Stimulated activated CD4-positive, alpha-beta T cell treated with anti-CD3 and anti-CD28 coated beads, Interleukin-15, amount 100 ng/mL, for 48 hours (primary cell): ENCODE measurements at regions not wholly inside any gene's neighbourhood (a gene's known extent, or its start where the extent isn't known, plus 50 kb on each side); places are given as distances from the start of the nearest gene placed in this dataset.

ENCODE experiments used
- DNase-seq, 2 donors: peaks; one replicate each; pipeline ENCODE4 v3.0.0-alpha.2; 2020; ENCODE audit warnings: low read depth in 2 of 2

DNA sequence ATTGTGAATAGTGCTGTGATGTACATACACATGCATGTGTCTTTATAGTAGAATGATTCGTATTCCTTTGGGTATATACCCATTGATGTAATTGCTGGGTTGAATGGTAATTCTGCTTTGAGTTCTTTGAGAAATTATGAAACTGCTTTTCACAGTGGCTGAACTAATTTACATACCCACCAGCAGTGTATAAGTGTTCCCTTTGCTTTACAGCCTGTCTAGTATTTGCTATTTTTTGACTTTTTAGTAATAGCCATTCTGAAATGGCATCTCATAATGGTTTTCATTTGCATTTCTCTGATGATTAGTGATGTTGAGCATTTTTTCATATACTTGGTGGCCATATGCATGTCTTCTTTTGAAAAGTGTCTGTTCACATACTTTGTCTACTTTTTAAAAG is 54.5 kb upstream of the FAM78B start:
- DNase-seq: no peak

GRCh38 chr1:166233750-166234366 is 67.1 kb upstream of the FAM78B start:
- DNase-seq: no peak

DNA sequence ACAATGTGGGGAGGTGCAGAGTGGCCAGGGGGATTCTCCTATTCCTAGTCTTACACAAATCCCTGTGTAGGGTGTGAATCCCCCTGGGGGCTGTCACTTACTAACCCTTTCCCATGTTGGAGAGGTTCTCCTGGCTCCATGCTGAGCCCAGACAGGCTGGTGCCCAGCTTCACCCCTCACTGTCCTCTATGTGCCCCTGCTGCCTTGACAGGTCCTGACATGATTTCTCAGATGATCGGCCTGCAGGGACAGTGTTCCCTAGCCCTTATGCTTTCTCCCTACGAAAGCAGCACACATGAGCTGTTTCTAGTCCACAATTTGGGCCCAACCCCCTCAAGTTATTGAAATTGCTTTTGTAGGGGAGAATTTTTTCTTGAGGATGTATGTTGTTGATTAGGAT is 68.9 kb upstream of the FAM78B start:
- no peak for DNase-seq

DNA sequence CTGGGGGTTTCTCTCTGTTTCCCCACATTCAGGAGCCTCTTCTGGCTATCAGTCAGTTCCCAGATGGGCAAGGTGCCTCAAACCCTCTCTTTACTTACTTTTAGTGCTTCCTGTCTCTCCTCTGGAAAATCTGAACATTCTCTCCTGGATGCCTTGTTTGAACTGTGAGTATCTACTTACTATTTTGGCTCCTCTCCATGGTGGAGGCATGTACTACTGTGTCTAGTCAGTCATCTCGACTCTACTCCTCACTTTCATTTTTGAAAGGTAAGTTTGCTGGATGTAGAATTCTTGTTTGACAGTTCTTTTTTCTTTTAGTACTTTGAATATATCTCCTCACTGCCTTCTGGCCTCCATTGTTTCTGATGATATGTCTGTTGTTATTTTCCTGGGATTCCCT is 70.9 kb upstream of the FAM78B start:
- DNase-seq: no peak

DNA sequence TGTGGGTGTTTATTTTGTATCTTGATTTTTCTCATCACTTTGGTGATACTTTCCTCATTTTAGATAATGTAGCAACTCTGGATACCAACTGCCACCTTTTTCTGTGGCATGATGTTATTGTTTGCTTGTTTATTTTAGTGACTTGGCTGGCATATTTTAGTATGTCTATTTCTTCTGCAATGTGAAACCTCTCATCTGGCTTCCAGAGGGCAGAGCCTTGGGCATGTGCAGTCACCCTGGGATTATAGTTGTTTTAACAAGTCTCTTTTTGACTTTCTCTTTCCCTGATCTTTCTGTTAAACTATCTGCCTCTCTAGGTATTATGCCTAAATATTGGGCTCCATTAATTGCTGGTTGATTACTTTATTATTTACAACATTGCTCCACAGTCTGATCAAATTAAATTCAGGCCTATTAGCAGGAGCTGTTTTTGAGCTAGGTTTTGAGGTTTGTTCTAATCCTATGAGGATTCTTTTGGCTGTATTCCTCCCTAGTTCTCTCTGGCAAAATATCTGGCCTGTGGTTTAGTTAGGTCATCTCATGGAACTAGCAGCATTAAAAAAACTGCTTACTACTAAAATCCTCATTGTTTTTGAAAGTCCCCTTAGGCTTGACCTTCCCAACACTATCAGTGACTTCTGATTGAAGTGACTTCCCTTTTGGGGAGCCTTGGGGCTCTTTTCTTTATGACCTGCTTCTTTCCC is 86.4 kb upstream of the FAM78B start:
- DNase-seq: no peak

DNA sequence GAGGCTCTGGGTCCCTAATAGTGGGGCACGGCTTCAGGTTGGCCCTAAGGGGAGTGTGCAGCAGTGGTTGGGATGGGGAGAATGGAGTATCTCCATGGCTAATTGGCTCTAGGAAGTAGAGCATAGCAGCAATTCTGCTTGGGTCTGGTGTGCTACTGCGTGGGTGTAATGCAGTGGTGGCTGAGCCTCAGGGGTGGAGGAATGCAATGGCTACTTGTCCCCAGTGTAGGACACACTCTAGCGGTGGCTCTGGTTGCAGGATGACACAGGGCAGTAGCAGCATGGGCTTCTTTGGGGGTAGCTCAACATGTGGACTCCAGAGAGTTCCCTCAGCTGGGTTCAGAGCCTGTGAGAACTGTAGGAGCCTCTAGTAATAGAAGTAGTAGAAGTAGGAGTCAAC is 91.2 kb upstream of the FAM78B start:
- no peak for DNase-seq

DNA sequence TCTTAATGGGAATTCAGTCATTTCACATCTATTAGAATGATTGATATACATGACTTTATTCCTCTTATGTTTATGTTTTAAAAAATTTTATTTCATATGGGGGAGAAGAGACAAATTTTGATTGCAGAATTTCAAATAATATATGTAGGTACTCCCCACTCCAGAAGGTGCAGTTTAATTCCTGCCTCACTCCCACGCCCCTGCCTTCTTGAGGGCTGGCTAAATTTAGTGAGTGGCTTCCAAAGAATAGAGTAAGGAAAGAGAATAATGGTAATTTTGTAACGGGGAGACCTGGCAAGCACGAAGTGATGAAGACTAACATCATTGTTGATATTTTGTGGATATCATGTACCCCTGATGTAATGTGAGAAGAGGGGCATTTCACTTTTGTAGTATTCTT is 94.7 kb upstream of the FAM78B start:
- no peak for DNase-seq

GRCh38 chr1:166270476-166271150 is 103.8 kb upstream of the FAM78B start:
- no peak for DNase-seq

GRCh38 chr1:166271151-166271538 is 104.3 kb upstream of the FAM78B start:
- no peak for DNase-seq

DNA sequence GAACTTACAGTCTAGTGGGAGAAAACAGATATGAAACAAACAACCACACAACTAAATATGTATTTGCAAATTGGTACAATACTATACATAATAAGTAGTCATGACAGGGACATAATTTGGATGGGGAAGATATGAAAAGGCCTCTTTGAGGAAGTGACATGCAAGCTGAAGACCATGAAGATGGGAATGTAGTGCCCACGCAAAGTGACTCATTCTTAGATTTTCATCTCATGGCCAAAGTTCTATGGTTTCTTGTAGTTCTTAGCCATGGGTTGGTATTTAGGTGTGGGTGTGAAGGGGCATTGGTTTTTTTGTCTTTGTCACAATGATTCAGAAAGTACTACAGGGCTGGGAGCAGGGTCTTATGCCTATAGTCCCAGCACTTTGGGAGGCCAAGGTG is 105.4 kb upstream of the FAM78B start:
- no peak for DNase-seq

DNA sequence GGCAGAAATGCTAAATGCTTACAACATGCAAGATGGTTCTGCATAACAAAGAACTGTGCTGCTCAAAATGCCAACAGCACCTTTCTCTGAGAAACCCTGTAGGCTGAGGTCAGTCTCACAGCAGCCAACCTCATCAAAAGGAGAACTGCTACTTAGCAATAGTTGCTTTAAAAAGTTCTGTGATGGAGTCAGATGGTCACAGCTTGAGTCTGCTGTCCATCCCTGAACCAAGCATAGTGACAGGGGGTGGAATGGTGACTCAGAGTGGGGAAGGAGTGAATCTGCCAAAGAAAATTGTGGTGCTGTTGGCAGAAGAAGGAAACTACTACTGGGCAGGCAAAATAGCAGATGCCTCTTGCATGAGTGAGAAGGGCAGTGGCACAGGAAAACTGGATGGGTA is 106.0 kb upstream of the FAM78B start:
- no peak for DNase-seq

- no peak for DNase-seq
These were observed 106.8 kb upstream of the FAM78B start for GRCh38 chr1:166273618-166274017.

GRCh38 chr1:166282391-166283137 is 115.8 kb upstream of the FAM78B start:
- no peak for DNase-seq

- DNase-seq: no peak
These were observed 116.4 kb upstream of the FAM78B start for GRCh38 chr1:166283190-166283589.

- no peak for DNase-seq
These were observed 116.8 kb upstream of the FAM78B start for GRCh38 chr1:166283600-166283999.

DNA sequence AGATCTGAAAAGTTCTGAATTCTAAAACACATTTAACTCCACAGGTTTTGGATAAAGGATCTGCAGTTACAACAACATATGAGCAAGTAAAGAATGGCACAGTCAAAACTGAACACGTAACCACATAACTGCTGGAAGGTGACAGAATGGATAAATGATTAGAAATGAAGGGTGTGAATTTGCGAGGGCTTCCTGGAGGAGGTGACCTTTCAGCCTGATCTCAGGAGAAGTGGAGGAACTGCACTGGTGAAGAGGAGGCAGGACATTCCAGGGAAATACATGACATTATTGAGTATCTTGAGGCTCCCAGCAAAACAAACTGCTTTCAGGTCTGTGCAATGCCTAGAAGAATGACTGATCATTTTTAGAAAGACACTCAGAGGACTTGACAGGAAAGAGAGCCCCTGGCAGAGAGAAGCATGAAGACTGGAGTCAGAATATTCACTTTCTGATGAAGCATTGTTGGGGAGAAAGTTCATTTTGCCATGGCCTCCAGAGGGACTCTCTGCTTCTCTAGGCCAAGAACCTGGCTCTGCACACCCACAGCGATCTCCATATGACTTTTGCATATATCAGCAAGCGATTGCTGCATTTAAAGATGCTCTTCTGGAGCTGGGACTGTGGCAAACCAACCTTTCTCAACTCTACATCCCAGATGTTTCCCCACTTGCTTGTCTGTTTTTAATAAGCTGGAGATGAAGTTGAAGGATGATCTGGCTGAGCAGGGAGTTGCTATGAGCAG is 122.7 kb upstream of the FAM78B start:
- no peak for DNase-seq

DNA sequence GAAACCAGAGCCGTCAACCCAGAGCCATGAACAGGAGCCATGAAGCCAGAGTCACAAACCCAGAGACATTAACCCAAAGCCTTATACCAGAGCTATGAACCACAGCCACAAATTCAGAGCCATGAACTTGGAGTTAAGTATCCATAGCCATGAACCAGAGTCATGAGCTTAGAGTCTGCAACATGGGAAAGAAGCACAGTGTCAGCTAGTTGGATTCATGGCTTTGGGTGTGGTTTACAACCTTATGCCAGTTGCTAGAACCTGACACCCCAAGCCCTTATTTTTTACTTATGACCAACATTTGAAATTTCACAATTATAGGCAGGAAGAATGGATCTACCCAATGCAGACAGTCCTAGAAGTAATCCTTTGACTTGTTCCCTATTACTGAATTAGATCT is 128.9 kb upstream of the FAM78B start:
- DNase-seq: no peak

DNA sequence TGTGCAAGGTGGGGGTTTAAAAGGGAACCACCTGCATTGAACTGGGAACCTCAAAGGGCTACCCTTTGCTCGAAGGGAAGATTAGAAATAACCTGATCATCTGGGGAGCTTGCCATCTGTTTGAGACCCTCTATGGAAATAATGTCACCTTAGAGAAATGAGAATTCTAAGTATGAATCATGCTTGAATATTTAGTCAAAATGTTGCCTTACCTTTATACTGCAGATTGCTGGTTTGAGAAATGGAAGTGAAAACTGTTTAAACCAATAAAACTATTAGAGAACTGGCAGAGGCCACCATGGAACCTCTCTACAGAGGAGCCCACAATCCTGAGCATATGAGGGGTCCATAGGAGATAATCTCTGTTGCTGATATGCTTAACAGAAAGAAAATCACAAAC is 131.2 kb upstream of the FAM78B start:
- DNase-seq: no peak

- DNase-seq: no peak
These were observed 134.0 kb upstream of the FAM78B start for GRCh38 chr1:166300767-166301166.

DNA sequence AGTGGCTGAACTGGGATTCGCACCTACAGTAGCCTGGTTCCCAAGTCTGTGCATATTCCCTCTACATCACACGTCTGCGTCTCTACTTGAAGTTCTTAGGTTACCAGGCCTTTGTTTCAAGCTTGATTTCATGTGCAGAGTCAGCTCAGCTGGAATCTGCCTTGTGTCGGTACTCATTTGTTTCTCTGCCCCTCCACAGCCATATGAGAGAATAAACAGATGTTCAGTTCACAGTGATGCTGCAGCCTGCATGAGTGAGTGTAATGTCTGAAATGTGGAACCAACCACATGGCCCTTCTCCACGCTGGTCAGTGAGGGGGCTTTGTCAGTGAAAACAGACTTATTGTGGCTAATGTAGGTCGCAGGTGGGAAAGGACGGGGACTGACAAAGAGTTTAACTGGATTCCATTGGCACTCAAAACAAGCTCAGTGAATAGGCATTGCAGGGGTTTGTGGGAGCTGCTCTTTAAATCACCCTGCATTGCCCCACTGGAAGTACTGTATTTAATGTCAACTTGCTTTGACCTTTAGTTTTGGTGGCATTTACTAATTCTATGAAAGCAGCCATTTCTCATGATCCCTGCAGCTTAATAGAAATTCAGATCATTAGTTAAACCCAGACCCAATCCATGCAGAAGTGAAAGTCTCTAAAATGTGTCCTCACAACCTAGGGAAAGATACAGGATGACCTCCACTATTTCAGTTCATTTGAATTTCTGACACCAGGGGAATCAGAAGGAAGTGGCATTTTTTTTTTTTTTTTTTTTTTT is 136.4 kb upstream of the FAM78B start:
- no peak for DNase-seq

DNA sequence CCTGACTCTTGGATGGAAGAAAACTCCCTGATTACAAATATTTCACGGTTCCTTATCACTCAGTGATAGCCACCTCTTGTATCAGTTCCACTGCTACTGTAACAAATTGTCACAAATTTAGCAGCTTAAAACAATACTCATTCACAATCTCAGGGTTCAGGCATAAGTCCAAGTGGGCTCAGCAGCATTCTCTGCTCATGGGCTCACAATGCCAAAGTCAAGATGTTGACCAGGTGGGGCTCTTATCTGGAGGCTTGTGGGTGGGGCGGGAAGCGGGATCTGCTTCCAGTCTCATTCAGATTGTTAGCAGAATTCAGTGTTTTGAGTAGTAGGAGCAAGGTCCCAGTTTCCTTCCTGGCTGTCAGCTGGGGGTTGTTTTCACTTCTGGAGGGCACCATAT is 137.3 kb upstream of the FAM78B start:
- DNase-seq: no peak
